GM12878 (cell line): ENCODE measurements at regions not wholly inside any gene's neighbourhood (a gene's known extent, or its start where the extent isn't known, plus 50 kb on each side); places are given as distances from the start of the nearest gene placed in this dataset.

ENCODE experiments used
- ATAC-seq: fragments of 200-7000 bp; cut with Tn5 transposase; 3 replicates; pipeline ENCODE4 v1.9.1; 2020; ENCODE audit warnings: mild to moderate bottlenecking, moderate library complexity
- BruUV-seq: library from RNA; stranded (reverse); fragments of 400-500 nt; replicated peaks from 2 replicates; lab custom pipeline; 2021; lab: Mats Ljungman, UMichigan
- CTCF ChIA-PET: fragments of 300-600 bp; sonication (Branson Sonifier 250); formaldehyde crosslinking; extraction: SDS; loops from one replicate; lab custom pipeline; 2021; ENCODE audit warnings: inconsistent platforms; lab: Yijun Ruan, JAX
- POLR2A ChIA-PET: fragments of 350-600 bp; formaldehyde crosslinking; extraction: SDS; loops from one replicate; lab custom pipeline; 2021; ENCODE audit warnings: inconsistent platforms; lab: Charles Lee
- RAD21 ChIA-PET: fragments of 300-600 bp; sonication (Branson Sonifier 250); formaldehyde crosslinking; loops from one replicate; lab custom pipeline; 2023; ENCODE audit warnings: antibody characterized with exemption; ENCODE audit not compliant: unreplicated experiment; lab: Charles Lee
- SMC1A ChIA-PET: fragments of 300-600 bp; sonication (Branson Sonifier 250); formaldehyde crosslinking; loops from one replicate; lab custom pipeline; 2023; ENCODE audit not compliant: unreplicated experiment, uncharacterized antibody; lab: Charles Lee
- DNase-seq: peaks from one replicate; pipeline ENCODE4 v3.0.0-alpha.2; 2011; ENCODE audit warnings: low read depth, low spot score
- FAIRE-seq: peaks from 3 replicates; lab custom pipeline; 2011; peaks lifted over from hg19 to GRCh38; lab: Jason Lieb, UNC
- H2AFZ ChIP-seq: 2 replicates; pipeline ENCODE4 v1.6.0; 2011; ENCODE audit warnings: low read depth, low read length, control low read depth; ENCODE audit not compliant: control insufficient read depth
- H3K27ac ChIP-seq: 2 replicates; pipeline ENCODE4 v1.5.1; 2011; ENCODE audit warnings: control low read depth; ENCODE audit not compliant: control insufficient read depth, insufficient read depth
- H3K27me3 ChIP-seq, 2 experiments: replicated peaks in 1 of 2; 2 replicates each; pipeline versions ENCODE4 v1.6.0 to v1.6.1; 2011; ENCODE audit warnings: low read length in 1 of 2; ENCODE audit not compliant: control insufficient read depth in 2 of 2, insufficient read depth in 2 of 2
- H3K36me3 ChIP-seq, 2 experiments: 2 replicates each; pipeline ENCODE4 v1.5.1; 2011; ENCODE audit warnings: low read length in 1 of 2; ENCODE audit not compliant: control insufficient read depth in 2 of 2, insufficient read depth in 2 of 2
- H3K4me1 ChIP-seq: 2 replicates; pipeline ENCODE4 v1.6.1; 2011; ENCODE audit warnings: mild to moderate bottlenecking, low read length, moderate library complexity, mixed read lengths; ENCODE audit not compliant: control insufficient read depth, insufficient read depth
- H3K4me2 ChIP-seq: 2 replicates; pipeline ENCODE4 v1.6.0; 2011; ENCODE audit warnings: control low read depth; ENCODE audit not compliant: control insufficient read depth, insufficient read depth
- H3K4me3 ChIP-seq: fragments of 200-600 bp; sonication (generic); 2 replicates; pipeline ENCODE4 v1.5.1; 2016
- H3K79me2 ChIP-seq: 2 replicates; pipeline ENCODE4 v1.6.0; 2011; ENCODE audit warnings: low read length; ENCODE audit not compliant: control insufficient read depth, insufficient read depth
- H3K9ac ChIP-seq: 2 replicates; pipeline ENCODE4 v1.8.0; 2011; ENCODE audit warnings: low read length, control low read depth, mixed read lengths; ENCODE audit not compliant: control insufficient read depth, insufficient read depth
- H3K9me3 ChIP-seq: replicated peaks from 3 replicates; pipeline ENCODE4 v1.5.1; 2011; ENCODE audit warnings: mild to moderate bottlenecking, low read length; ENCODE audit not compliant: control insufficient read depth, insufficient read depth
- H4K20me1 ChIP-seq: 2 replicates; pipeline ENCODE4 v1.6.0; 2011; ENCODE audit not compliant: control insufficient read depth, insufficient read depth
- BCL11A ChIP-seq: IDR thresholded peaks from 2 replicates; pipeline ENCODE4 v1.6.1; 2011; ENCODE audit warnings: low read depth, low read length
- CEBPZ ChIP-seq: fragments of 150-350 bp; IDR thresholded peaks from 2 replicates; pipeline ENCODE4 v1.6.1; 2016; ENCODE audit warnings: low read depth, low read length
- E2F4 ChIP-seq: IDR thresholded peaks from 2 replicates; pipeline ENCODE4 v1.6.1; 2012; ENCODE audit warnings: low read depth, low read length, improper control_type of control experiment
- ETV6 ChIP-seq, 2 experiments: fragments of 450-650 bp in 1 of 2; IDR thresholded peaks in 1 of 2; conservative IDR thresholded peaks in 1 of 2; 2 replicates each; pipeline ENCODE4 v1.6.1; 2014; ENCODE audit warnings: antibody characterized with exemption in 1 of 2, borderline replicate concordance in 1 of 2, low read depth in 1 of 2, mild to moderate bottlenecking in 1 of 2, moderate library complexity in 1 of 2
- LARP7 ChIP-seq: fragments of 450-650 bp; IDR thresholded peaks from 2 replicates; pipeline ENCODE4 v1.6.1; 2017; ENCODE audit warnings: mild to moderate bottlenecking
- MTA3 ChIP-seq: IDR thresholded peaks from 2 replicates; pipeline ENCODE4 v1.6.1; 2012; ENCODE audit warnings: low read length, inconsistent platforms, borderline replicate concordance
- MYB ChIP-seq: fragments of 150-350 bp; IDR thresholded peaks from 2 replicates; pipeline ENCODE4 v1.6.1; 2014; ENCODE audit warnings: mild to moderate bottlenecking, low read depth, low read length, borderline replicate concordance
- NBN ChIP-seq: fragments of 450-650 bp; IDR thresholded peaks from 2 replicates; pipeline ENCODE4 v1.6.1; 2016
- NR2C2 ChIP-seq: IDR thresholded peaks from 2 replicates; pipeline ENCODE4 v1.6.1; 2011; ENCODE audit warnings: borderline replicate concordance, low read depth; ENCODE audit not compliant: control insufficient read depth, insufficient read length
- POLR2AphosphoS5 ChIP-seq: IDR thresholded peaks from 2 replicates; pipeline ENCODE4 v1.6.1; 2011; ENCODE audit warnings: mild to moderate bottlenecking, low read length, inconsistent platforms
- RAD21 ChIP-seq: IDR thresholded peaks from 2 replicates; pipeline ENCODE4 v1.6.1; 2011; ENCODE audit warnings: mild to moderate bottlenecking, low read depth, low read length, moderate library complexity; ENCODE audit not compliant: insufficient read depth
- RUNX3 ChIP-seq: IDR thresholded peaks from 2 replicates; pipeline ENCODE4 v1.6.1; 2012; ENCODE audit warnings: low read length, inconsistent platforms
- SMAD5 ChIP-seq: IDR thresholded peaks from 2 replicates; pipeline ENCODE4 v1.6.1; 2016; ENCODE audit warnings: antibody characterized with exemption, low read depth
- ZSCAN29 ChIP-seq: fragments of 450-650 bp; IDR thresholded peaks from 2 replicates; pipeline ENCODE4 v1.6.1; 2017; ENCODE audit warnings: mild to moderate bottlenecking, moderate library complexity
- WGBS: methylation state at CpG from one replicate; pipeline ENCODE4 v1.1.6; 2016; ENCODE audit warnings: low lambda C conversion rate; ENCODE audit not compliant: insufficient replicate concordance, insufficient coverage; ENCODE audit errors: missing lambda C conversion rate; 5-methylcytosine and 5-hydroxymethylcytosine counted together
- in situ Hi-C: fragments of 300-500 bp; cut with MboI; formaldehyde crosslinking; loops from 9 replicates; pipeline ENCODE4 v1.14.3; 2018; ENCODE audit warnings: mixed read lengths
- intact Hi-C: fragments of 100-400 bp; cut with micrococcal nuclease; formaldehyde crosslinking; loops from one replicate; pipeline ENCODE4 v1.14.2; 2022; ENCODE audit not compliant: unreplicated experiment
- TF ChIP-seq, protein P1 (sequence below): IDR thresholded peaks from 2 replicates; pipeline ENCODE4 v1.6.1; 2012; ENCODE audit warnings: low read depth, low read length, improper control_type of control experiment
- TF ChIP-seq, protein P2 (sequence below): IDR thresholded peaks from 2 replicates; pipeline ENCODE4 v1.6.1; 2012; ENCODE audit warnings: low read depth, low read length, improper control_type of control experiment
- TF ChIP-seq, protein P3 (sequence below): fragments of 450-650 bp; IDR thresholded peaks from 2 replicates; pipeline ENCODE4 v1.6.1; 2017; ENCODE audit warnings: mild to moderate bottlenecking, moderate library complexity

- Histone ChIP-seq H3K79me2 (no peaks in the 10 kb centered on the region), H3K9me3 (no peaks in the 10 kb centered on the region), H3K9ac (no peak overlapping the region), H3K27ac (no peak overlapping the region), H3K4me1 (no peaks in the 10 kb centered on the region), H2AFZ (no peak overlapping the region), H3K36me3 (no peaks in the 10 kb centered on the region; a peak in 1 of 4 replicates), H4K20me1 (no peaks in the 10 kb centered on the region), H3K4me3 (no peak overlapping the region), H3K27me3 (no peaks in the 10 kb centered on the region; a peak in 2 of 4 replicates), H3K4me2 (no peak overlapping the region)
- no peak for ATAC-seq
- CTCF ChIA-PET = no interaction called here
- no peak for FAIRE-seq
- intact Hi-C loops = no loop called here
- WGBS = 83% methylated on average over 2 of the region's 2 CpGs
- in situ Hi-C loops = no loop called here
- TF ChIP-seq MYB (no peak), POLR2AphosphoS5 (no peak), MTA3 (no peak), LARP7 (no peak), SMAD5 (no peak), RAD21 (no peak), E2F4 (no peak), RUNX3 (no peak), ZSCAN29 (no peak), BCL11A (no peak), NBN (no peak), NR2C2 (no peak), ETV6 (conservative IDR thresholded peaks at IDR 0.05 in 1 of 2, IDR thresholded peaks at IDR 0.05 in 1 of 2; ENCODE audit: borderline replicate concordance in 1 of 2, low read depth in 1 of 2) (no peak), CEBPZ (no peak)
- TF ChIP-seq, protein P1, sequence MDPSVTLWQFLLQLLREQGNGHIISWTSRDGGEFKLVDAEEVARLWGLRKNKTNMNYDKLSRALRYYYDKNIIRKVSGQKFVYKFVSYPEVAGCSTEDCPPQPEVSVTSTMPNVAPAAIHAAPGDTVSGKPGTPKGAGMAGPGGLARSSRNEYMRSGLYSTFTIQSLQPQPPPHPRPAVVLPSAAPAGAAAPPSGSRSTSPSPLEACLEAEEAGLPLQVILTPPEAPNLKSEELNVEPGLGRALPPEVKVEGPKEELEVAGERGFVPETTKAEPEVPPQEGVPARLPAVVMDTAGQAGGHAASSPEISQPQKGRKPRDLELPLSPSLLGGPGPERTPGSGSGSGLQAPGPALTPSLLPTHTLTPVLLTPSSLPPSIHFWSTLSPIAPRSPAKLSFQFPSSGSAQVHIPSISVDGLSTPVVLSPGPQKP = no peak
- TF ChIP-seq, protein P2, sequence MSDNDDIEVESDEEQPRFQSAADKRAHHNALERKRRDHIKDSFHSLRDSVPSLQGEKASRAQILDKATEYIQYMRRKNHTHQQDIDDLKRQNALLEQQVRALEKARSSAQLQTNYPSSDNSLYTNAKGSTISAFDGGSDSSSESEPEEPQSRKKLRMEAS = no peak
- TF ChIP-seq, protein P3, sequence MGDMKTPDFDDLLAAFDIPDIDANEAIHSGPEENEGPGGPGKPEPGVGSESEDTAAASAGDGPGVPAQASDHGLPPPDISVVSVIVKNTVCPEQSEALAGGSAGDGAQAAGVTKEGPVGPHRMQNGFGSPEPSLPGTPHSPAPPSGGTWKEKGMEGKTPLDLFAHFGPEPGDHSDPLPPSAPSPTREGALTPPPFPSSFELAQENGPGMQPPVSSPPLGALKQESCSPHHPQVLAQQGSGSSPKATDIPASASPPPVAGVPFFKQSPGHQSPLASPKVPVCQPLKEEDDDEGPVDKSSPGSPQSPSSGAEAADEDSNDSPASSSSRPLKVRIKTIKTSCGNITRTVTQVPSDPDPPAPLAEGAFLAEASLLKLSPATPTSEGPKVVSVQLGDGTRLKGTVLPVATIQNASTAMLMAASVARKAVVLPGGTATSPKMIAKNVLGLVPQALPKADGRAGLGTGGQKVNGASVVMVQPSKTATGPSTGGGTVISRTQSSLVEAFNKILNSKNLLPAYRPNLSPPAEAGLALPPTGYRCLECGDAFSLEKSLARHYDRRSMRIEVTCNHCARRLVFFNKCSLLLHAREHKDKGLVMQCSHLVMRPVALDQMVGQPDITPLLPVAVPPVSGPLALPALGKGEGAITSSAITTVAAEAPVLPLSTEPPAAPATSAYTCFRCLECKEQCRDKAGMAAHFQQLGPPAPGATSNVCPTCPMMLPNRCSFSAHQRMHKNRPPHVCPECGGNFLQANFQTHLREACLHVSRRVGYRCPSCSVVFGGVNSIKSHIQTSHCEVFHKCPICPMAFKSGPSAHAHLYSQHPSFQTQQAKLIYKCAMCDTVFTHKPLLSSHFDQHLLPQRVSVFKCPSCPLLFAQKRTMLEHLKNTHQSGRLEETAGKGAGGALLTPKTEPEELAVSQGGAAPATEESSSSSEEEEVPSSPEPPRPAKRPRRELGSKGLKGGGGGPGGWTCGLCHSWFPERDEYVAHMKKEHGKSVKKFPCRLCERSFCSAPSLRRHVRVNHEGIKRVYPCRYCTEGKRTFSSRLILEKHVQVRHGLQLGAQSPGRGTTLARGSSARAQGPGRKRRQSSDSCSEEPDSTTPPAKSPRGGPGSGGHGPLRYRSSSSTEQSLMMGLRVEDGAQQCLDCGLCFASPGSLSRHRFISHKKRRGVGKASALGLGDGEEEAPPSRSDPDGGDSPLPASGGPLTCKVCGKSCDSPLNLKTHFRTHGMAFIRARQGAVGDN = no peak
- POLR2A ChIA-PET = no interaction called here
- no TSS peak for BruUV-seq
- RAD21 ChIA-PET = no interaction called here
- SMC1A ChIA-PET = no interaction called here
- no peak for DNase-seq
Measured at GRCh38 chr13:50449465-50449864, 394.0 kb downstream of the DLEU7 start.
